Tibial nerve (tissue), 4 donors: ENCODE measurements at regions not wholly inside any gene's neighbourhood (a gene's known extent, or its start where the extent isn't known, plus 50 kb on each side); places are given as distances from the start of the nearest gene placed in this dataset.

Source experiments
- DNase-seq, 2 donors: peaks; one replicate each; pipeline ENCODE4 v3.0.0-alpha.2; 2019; ENCODE audit warnings: low spot score in 2 of 2
- H3K27ac ChIP-seq, 4 donors: fragments of 200-600 bp; sonication (generic) in 3 of 4; one replicate each; pipeline ENCODE4 v1.5.1; 2017 to 2019; ENCODE audit warnings: mild to moderate bottlenecking in 1 of 4
- H3K27me3 ChIP-seq, 2 donors: fragments of 200-600 bp; sonication (generic) in 1 of 2; one replicate each; pipeline versions ENCODE4 v1.5.1 to v1.6.0; 2017 to 2019
- H3K36me3 ChIP-seq, 3 donors: fragments of 200-600 bp; sonication (generic); one replicate each; pipeline ENCODE4 v1.5.1; 2018 to 2019
- H3K4me1 ChIP-seq, 4 donors: fragments of 200-600 bp; sonication (generic) in 3 of 4; one replicate each; pipeline ENCODE4 v1.5.1; 2017 to 2019
- H3K4me3 ChIP-seq, 4 donors: fragments of 200-600 bp; sonication (generic) in 3 of 4; one replicate each; pipeline ENCODE4 v1.5.1; 2017 to 2019; ENCODE audit warnings: mild to moderate bottlenecking in 1 of 4, moderate library complexity in 1 of 4
- H3K9me3 ChIP-seq, 4 donors: fragments of 200-600 bp; sonication (generic) in 3 of 4; one replicate each; pipeline ENCODE4 v1.5.1; 2017 to 2019
- CTCF ChIP-seq, 5 experiments: fragments of 200-600 bp in 3 of 5; fragments of 450-650 bp in 2 of 5; sonication (generic) in 3 of 5; IDR thresholded peaks; one replicate each; pipeline ENCODE4 v1.5.1; 2016 to 2019; ENCODE audit warnings: antibody characterized with exemption in 5 of 5, mild to moderate bottlenecking in 3 of 5, moderate library complexity in 2 of 5
- EP300 ChIP-seq, 2 donors: sonication (generic); formaldehyde crosslinking; IDR thresholded peaks; one replicate each; pipeline ENCODE4 v1.6.1; 2017; ENCODE audit warnings: antibody characterized with exemption in 2 of 2, mild to moderate bottlenecking in 1 of 2
- POLR2A ChIP-seq, 2 donors: fragments of 450-650 bp; IDR thresholded peaks; one replicate each; pipeline ENCODE4 v1.6.1; 2017; ENCODE audit warnings: antibody characterized with exemption in 2 of 2, mild to moderate bottlenecking in 2 of 2, moderate library complexity in 2 of 2
- whole genome bisulfite sequencing, 2 donors: methylation state at CpG; one replicate each; pipeline ENCODE4 v1.1.5; 2018; 5-methylcytosine and 5-hydroxymethylcytosine counted together

GRCh38 chr15:26314577-26314976 is 451.4 kb upstream of the ATP10A start:
- no peaks in the 10 kb centered on the region for H3K9me3 ChIP-seq
- TF ChIP-seq CTCF (IDR thresholded peaks at IDR 0.05) (no peak), POLR2A (IDR thresholded peaks at IDR 0.05) (no peak), EP300 (IDR thresholded peaks at IDR 0.05) (no peak)
- H3K4me3 ChIP-seq: no peak overlapping the region
- no peak overlapping the region for H3K27ac ChIP-seq
- H3K36me3 ChIP-seq: no peaks in the 10 kb centered on the region
- H3K27me3 ChIP-seq: no peaks in the 10 kb centered on the region
- no peak for DNase-seq
- 64 to 76% methylated on average over 4 of the region's 4 CpGs for WGBS, 2 donors
- no peaks in the 10 kb centered on the region for H3K4me1 ChIP-seq

GRCh38 chr15:26311710-26312236 is 448.6 kb upstream of the ATP10A start:
- DNase-seq: no peak
- no peaks in the 10 kb centered on the region for H3K27me3 ChIP-seq
- 73 to 82% methylated on average over 4 of the region's 4 CpGs for WGBS, 2 donors
- H3K4me3 ChIP-seq: no peak overlapping the region
- H3K27ac ChIP-seq: no peak overlapping the region
- H3K36me3 ChIP-seq: no peaks in the 10 kb centered on the region
- no peaks in the 10 kb centered on the region for H3K4me1 ChIP-seq
- peaks cover 0 to 5% (median 0%) of the 10 kb centered on the region in 4 donors for H3K9me3 ChIP-seq
- TF ChIP-seq POLR2A (IDR thresholded peaks at IDR 0.05) (no peak), EP300 (IDR thresholded peaks at IDR 0.05) (no peak), CTCF (IDR thresholded peaks at IDR 0.05) (no peak)

GRCh38 chr15:26298659-26299170 is 435.6 kb upstream of the ATP10A start:
- Histone ChIP-seq H3K4me1 (peaks cover 0 to 5% (median 0%) of the 10 kb centered on the region in 4 donors), H3K9me3 (no peaks in the 10 kb centered on the region), H3K27ac (no peak overlapping the region), H3K27me3 (no peaks in the 10 kb centered on the region), H3K4me3 (no peak overlapping the region), H3K36me3 (no peaks in the 10 kb centered on the region)
- no peak for DNase-seq
- TF ChIP-seq POLR2A (IDR thresholded peaks at IDR 0.05) (no peak), CTCF (IDR thresholded peaks at IDR 0.05) (no peak), EP300 (IDR thresholded peaks at IDR 0.05) (no peak)
- WGBS, 2 donors: 71 to 76% methylated on average over 10 of the region's 10 CpGs

- Histone ChIP-seq H3K9me3 (no peaks in the 10 kb centered on the region), H3K4me1 (peaks cover 0 to 5% (median 0%) of the 10 kb centered on the region in 4 donors), H3K4me3 (no peak overlapping the region), H3K27me3 (no peaks in the 10 kb centered on the region), H3K27ac (no peak overlapping the region), H3K36me3 (no peaks in the 10 kb centered on the region)
- TF ChIP-seq CTCF (IDR thresholded peaks at IDR 0.05) (no peak), EP300 (IDR thresholded peaks at IDR 0.05) (no peak), POLR2A (IDR thresholded peaks at IDR 0.05) (no peak)
- no peak for DNase-seq
- 83 to 96% methylated on average over 2 to 17 of the region's 38 CpGs for WGBS, 2 donors
These were observed 435.0 kb upstream of the ATP10A start for GRCh38 chr15:26298010-26298658.

GRCh38 chr15:26295336-26296085 is 432.4 kb upstream of the ATP10A start:
- WGBS, 2 donors: 63 to 80% methylated on average over 4 of the region's 4 CpGs
- DNase-seq: no peak
- H3K4me1 ChIP-seq: peaks cover 0 to 5% (median 0%) of the 10 kb centered on the region in 4 donors
- TF ChIP-seq POLR2A (IDR thresholded peaks at IDR 0.05) (no peak), EP300 (IDR thresholded peaks at IDR 0.05) (no peak), CTCF (IDR thresholded peaks at IDR 0.05) (no peak)
- no peak overlapping the region for H3K4me3 ChIP-seq
- no peaks in the 10 kb centered on the region for H3K27me3 ChIP-seq
- no peaks in the 10 kb centered on the region for H3K36me3 ChIP-seq
- H3K9me3 ChIP-seq: peaks cover 0 to 3% (median 0%) of the 10 kb centered on the region in 4 donors
- H3K27ac ChIP-seq: no peak overlapping the region
